ENCODE measurements at regions not wholly inside any gene's neighbourhood (a gene's known extent, or its start where the extent isn't known, plus 50 kb on each side); places are given as distances from the start of the nearest gene placed in this dataset.

DNA sequence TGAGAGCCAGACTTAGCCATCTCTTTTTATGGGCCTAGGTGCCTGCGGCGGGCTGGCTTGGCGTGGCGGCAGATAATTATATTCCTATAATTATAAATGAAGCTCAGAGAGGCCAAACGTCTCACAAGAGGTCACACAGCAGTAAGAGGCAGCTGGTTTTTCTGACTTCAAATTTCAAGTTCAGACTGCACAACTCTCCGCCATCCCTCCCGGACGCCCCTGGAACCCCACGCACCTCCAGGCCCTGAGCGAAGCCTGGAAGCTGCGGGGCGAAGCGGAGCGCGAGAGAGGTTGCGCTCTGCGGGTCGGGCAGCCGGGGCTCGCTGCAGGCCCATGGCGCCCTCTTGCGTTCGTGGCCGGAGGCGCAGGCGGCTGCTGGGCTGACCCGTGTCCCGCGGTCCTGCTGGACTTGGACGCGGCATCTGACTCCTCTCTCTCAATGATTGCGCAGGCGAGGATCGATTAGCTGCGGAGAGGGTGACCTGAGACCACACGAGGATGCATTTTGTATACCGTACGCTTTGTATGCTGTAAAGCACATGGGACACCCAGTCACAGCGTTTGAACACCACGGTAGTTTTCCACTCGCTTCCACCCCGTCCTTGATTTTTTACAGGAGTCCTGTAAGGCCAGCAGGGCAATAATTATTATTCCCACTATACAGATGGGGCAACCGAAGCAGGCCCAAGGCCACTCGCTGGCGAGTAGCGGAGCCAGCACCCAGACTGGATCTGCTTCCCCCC is 272.7 kb downstream of the FOXD2 start:
- no peak overlapping the region for H3K4me3 ChIP-seq
- DNase-seq (peak; percentile 81 to 91 (median 90)), ATAC-seq (peak; percentile 82)
- intact Hi-C loops (cut with DNase I, micrococcal nuclease), result loop anchor here (10.0 kb wide), 2 partner anchors 186 to 516 kb away; partner anchors contain the start of gene PDZK1IP1 (in 1 of the 2)
- H3K4me1 ChIP-seq (ENCODE audit: low read depth), result peaks cover 30% of the 10 kb centered on the region
- TF ChIP-seq, protein P1, sequence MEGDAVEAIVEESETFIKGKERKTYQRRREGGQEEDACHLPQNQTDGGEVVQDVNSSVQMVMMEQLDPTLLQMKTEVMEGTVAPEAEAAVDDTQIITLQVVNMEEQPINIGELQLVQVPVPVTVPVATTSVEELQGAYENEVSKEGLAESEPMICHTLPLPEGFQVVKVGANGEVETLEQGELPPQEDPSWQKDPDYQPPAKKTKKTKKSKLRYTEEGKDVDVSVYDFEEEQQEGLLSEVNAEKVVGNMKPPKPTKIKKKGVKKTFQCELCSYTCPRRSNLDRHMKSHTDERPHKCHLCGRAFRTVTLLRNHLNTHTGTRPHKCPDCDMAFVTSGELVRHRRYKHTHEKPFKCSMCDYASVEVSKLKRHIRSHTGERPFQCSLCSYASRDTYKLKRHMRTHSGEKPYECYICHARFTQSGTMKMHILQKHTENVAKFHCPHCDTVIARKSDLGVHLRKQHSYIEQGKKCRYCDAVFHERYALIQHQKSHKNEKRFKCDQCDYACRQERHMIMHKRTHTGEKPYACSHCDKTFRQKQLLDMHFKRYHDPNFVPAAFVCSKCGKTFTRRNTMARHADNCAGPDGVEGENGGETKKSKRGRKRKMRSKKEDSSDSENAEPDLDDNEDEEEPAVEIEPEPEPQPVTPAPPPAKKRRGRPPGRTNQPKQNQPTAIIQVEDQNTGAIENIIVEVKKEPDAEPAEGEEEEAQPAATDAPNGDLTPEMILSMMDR (IDR thresholded peaks at IDR 0.05), result peak; percentile 96
- no peaks in the 10 kb centered on the region for H3K9me3 ChIP-seq
- no peaks in the 10 kb centered on the region for H3K36me3 ChIP-seq (ENCODE audit: low read depth)

Data from mucosa of descending colon (tissue), 3 donors.